AG09319 (cell line): ENCODE measurements at regions not wholly inside any gene's neighbourhood (a gene's known extent, or its start where the extent isn't known, plus 50 kb on each side); places are given as distances from the start of the nearest gene placed in this dataset.

ENCODE experiments used
- DNase-seq: peaks from one replicate; pipeline ENCODE4 v3.0.0-alpha.2; 2010; ENCODE audit warnings: low read depth; ENCODE audit errors: extremely low read depth
- CTCF ChIP-seq: IDR thresholded peaks from 2 replicates; pipeline ENCODE4 v1.5.1; 2011; ENCODE audit warnings: low read depth, mild to moderate bottlenecking, inconsistent platforms, low read length, moderate library complexity

GRCh38 chr7:25887795-25888559 lies 264.0 kb upstream of the NFE2L3 start:
- TF ChIP-seq CTCF: no peak
- no peak for DNase-seq

GRCh38 chr7:25889765-25890164 lies 262.2 kb upstream of the NFE2L3 start:
- no peak for TF ChIP-seq CTCF
- DNase-seq: no peak

GRCh38 chr7:25891591-25891990 lies 260.4 kb upstream of the NFE2L3 start:
- DNase-seq: no peak
- TF ChIP-seq CTCF: no peak

GRCh38 chr7:25893436-25893835 lies 258.6 kb upstream of the NFE2L3 start:
- TF ChIP-seq CTCF: no peak
- no peak for DNase-seq

GRCh38 chr7:25894002-25894901 lies 257.7 kb upstream of the NFE2L3 start:
- DNase-seq: no peak
- TF ChIP-seq CTCF: no peak

GRCh38 chr7:25894902-25895791 lies 256.9 kb upstream of the NFE2L3 start:
- peak; percentile 77 for TF ChIP-seq CTCF
- DNase-seq: no peak
